Peyer's patch (tissue), 4 donors: ENCODE measurements at regions not wholly inside any gene's neighbourhood (a gene's known extent, or its start where the extent isn't known, plus 50 kb on each side); places are given as distances from the start of the nearest gene placed in this dataset.
"Not testable (repeated sequence)": the region's sequence is repeated elsewhere in the genome, so short reads cannot be mapped to it uniquely, and the experiment has no call there.

Experiments
- DNase-seq, 3 donors: peaks; one replicate each; pipeline ENCODE4 v3.0.0-alpha.2; 2017 to 2019
- H3K27ac ChIP-seq, 4 donors: fragments of 200-600 bp; sonication (generic); one replicate each; pipeline ENCODE4 v1.5.1; 2016 to 2019
- H3K27me3 ChIP-seq, 2 donors: fragments of 200-600 bp; sonication (generic); one replicate each; pipeline ENCODE4 v1.5.1; 2019
- H3K36me3 ChIP-seq, 3 donors: fragments of 200-600 bp; sonication (generic); one replicate each; pipeline ENCODE4 v1.5.1; 2016 to 2019
- H3K4me1 ChIP-seq, 4 donors: fragments of 200-600 bp; sonication (generic); one replicate each; pipeline ENCODE4 v1.5.1; 2016 to 2019
- H3K4me3 ChIP-seq, 4 donors: fragments of 200-600 bp; sonication (generic); 1 replicate in 3 of 4; 2 replicates in 1 of 4; pipeline ENCODE4 v1.5.1; 2016 to 2019; ENCODE audit warnings: mild to moderate bottlenecking in 1 of 4
- H3K9me3 ChIP-seq, 4 donors: fragments of 200-600 bp; sonication (generic); one replicate each; pipeline ENCODE4 v1.5.1; 2016 to 2019; ENCODE audit warnings: mild to moderate bottlenecking in 1 of 4
- CTCF ChIP-seq, 6 experiments: fragments of 450-650 bp in 4 of 6; fragments of 200-600 bp in 2 of 6; sonication (generic) in 1 of 6; IDR thresholded peaks; one replicate each; pipeline ENCODE4 v1.5.1; 2017 to 2019; ENCODE audit warnings: antibody characterized with exemption in 6 of 6, mild to moderate bottlenecking in 3 of 6, moderate library complexity in 1 of 6
- POLR2A ChIP-seq, 2 donors: fragments of 450-650 bp; IDR thresholded peaks; one replicate each; pipeline ENCODE4 v1.5.1; 2017; ENCODE audit warnings: antibody characterized with exemption in 2 of 2, mild to moderate bottlenecking in 2 of 2, moderate library complexity in 2 of 2

DNA sequence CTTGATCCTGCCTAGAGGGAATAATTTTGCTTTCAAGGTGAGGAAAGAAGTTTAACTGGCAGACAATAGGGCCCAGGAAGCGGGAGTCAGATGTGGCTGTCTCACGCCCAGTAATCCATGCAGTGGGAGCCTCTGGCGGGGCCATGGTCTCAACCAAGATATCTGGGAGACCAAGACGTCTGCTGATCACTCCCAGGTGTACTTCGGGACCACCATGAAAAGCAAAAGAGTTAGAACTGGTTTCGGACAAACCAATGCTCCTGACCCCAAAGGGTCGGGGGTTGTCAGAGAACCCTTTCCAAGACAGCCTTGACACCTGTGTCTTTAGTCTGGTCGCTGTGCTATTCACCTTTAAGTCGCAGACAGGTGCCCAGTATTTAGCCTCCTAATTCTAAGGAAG is 256.9 kb upstream of the MBL2 start:
- H3K36me3 ChIP-seq = no peaks in the 10 kb centered on the region
- no peak for DNase-seq

GRCh38 chr10:53025765-53026164 is 253.2 kb upstream of the MBL2 start:
- not testable (repeated sequence) for H3K27ac ChIP-seq, H3K4me1 ChIP-seq, H3K36me3 ChIP-seq, H3K9me3 ChIP-seq, DNase-seq, H3K4me3 ChIP-seq, H3K27me3 ChIP-seq

More for the DNA sequence above, 256.9 kb upstream of the MBL2 start:
- Histone ChIP-seq H3K4me1 (peaks cover 0 to 5% (median 0%) of the 10 kb centered on the region in 4 donors), H3K4me3 (no peak overlapping the region), H3K9me3 (no peaks in the 10 kb centered on the region), H3K27ac (no peak overlapping the region), H3K27me3 (no peaks in the 10 kb centered on the region)
- no peak for TF ChIP-seq POLR2A (IDR thresholded peaks at IDR 0.05)
- TF ChIP-seq CTCF (IDR thresholded peaks at IDR 0.05) = no peak

- H3K4me3 ChIP-seq = peak overlapping the region in 2 of 4 donors; percentile 27 to 32
- H3K27me3 ChIP-seq = no peaks in the 10 kb centered on the region
- H3K9me3 ChIP-seq = no peaks in the 10 kb centered on the region
- TF ChIP-seq POLR2A (IDR thresholded peaks at IDR 0.05) (no peak), CTCF (IDR thresholded peaks at IDR 0.05) (no peak)
- no peak overlapping the region for H3K27ac ChIP-seq
- no peak for DNase-seq
- no peaks in the 10 kb centered on the region for H3K36me3 ChIP-seq
- peaks cover 0 to 5% (median 0%) of the 10 kb centered on the region in 4 donors for H3K4me1 ChIP-seq
These were observed 252.7 kb upstream of the MBL2 start for GRCh38 chr10:53025172-53025711.

DNA sequence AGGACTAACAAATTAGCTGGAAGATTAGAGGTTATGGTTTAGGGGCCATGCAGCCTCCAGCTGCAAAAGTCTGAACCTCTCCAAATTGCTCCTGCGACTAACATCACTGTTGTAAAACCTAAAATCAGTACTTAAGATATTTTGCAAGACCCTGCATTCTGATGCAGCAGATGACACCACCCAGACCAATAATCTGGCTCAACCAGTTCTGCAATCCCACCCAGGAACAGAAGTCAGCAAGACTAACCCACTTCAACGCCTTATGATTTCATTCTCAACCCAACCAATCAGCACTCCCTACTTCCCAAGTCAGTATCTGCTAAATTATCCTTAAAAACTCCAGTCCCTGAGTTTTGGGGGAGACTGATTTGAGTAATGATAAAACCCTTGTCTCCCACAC is 250.8 kb upstream of the MBL2 start:
- Histone ChIP-seq H3K27ac (no peak overlapping the region), H3K9me3 (no peaks in the 10 kb centered on the region), H3K27me3 (no peaks in the 10 kb centered on the region), H3K36me3 (no peaks in the 10 kb centered on the region), H3K4me3 (no peak overlapping the region), H3K4me1 (peaks cover 0 to 5% (median 0%) of the 10 kb centered on the region in 4 donors)
- no peak for TF ChIP-seq POLR2A (IDR thresholded peaks at IDR 0.05)
- DNase-seq = no peak

GRCh38 chr10:53022611-53023088 is 250.1 kb upstream of the MBL2 start:
- no peak overlapping the region for H3K4me3 ChIP-seq
- H3K27ac ChIP-seq = no peak overlapping the region
- H3K36me3 ChIP-seq = no peaks in the 10 kb centered on the region
- no peaks in the 10 kb centered on the region for H3K9me3 ChIP-seq
- H3K27me3 ChIP-seq = no peaks in the 10 kb centered on the region
- H3K4me1 ChIP-seq = peaks cover 0 to 5% (median 0%) of the 10 kb centered on the region in 4 donors
- TF ChIP-seq POLR2A (IDR thresholded peaks at IDR 0.05) (no peak), CTCF (IDR thresholded peaks at IDR 0.05) (no peak)
- DNase-seq = no peak

- H3K4me1 ChIP-seq = no peaks in the 10 kb centered on the region
- no peak overlapping the region for H3K27ac ChIP-seq
- H3K27me3 ChIP-seq = no peaks in the 10 kb centered on the region
- no peak for DNase-seq
- TF ChIP-seq POLR2A (IDR thresholded peaks at IDR 0.05) = no peak
- TF ChIP-seq CTCF (IDR thresholded peaks at IDR 0.05) = no peak
- H3K4me3 ChIP-seq = no peak overlapping the region
- H3K36me3 ChIP-seq = no peaks in the 10 kb centered on the region
- H3K9me3 ChIP-seq = no peaks in the 10 kb centered on the region
These were observed 240.7 kb upstream of the MBL2 start for GRCh38 chr10:53013201-53013810.
